ENCODE measurements at regions not wholly inside any gene's neighbourhood (a gene's known extent, or its start where the extent isn't known, plus 50 kb on each side); places are given as distances from the start of the nearest gene placed in this dataset.

DNA sequence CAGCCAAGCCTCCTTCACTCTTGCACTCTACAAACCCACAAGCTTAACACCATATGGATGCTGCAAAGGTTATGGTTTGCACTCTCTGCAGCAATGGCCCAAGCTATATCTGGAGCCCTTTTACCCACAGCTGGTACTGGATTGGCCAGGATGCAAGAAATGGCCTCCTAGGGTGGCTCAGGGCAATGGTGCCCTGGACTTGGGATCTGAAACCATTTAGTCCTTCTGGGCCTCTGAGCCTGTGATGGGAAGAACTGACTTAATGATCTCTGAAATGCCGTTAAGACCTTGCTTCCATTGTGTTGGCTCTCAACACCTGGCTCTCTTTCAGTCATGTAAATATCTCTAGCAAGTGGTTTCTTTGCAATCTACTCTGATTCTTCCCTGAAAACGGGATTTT is 626.0 kb downstream of the KCTD8 start:
- Histone ChIP-seq H2AFZ (ENCODE audit: control insufficient read depth, low read length) (no peak overlapping the region), H3K27ac (ENCODE audit: control insufficient read depth, insufficient read depth, low read length) (no peak overlapping the region), H3K79me2 (ENCODE audit: control insufficient read depth, insufficient read depth, low read length) (no peaks in the 10 kb centered on the region), H3K9ac (ENCODE audit: control insufficient read depth, extremely low read depth, insufficient read depth, low read length) (no peak overlapping the region), H3K9me3 (ENCODE audit: control insufficient read depth, low read depth, low read length) (peaks cover 2% of the 10 kb centered on the region), H3K4me3 (ENCODE audit: control insufficient read depth in 2 of 3, extremely low read depth in 1 of 3, insufficient read depth in 2 of 3, low read depth in 1 of 3, low read length in 3 of 3) (no peak overlapping the region), H3K36me3 (ENCODE audit: control insufficient read depth in 2 of 2, extremely low read depth in 1 of 2, insufficient read depth in 2 of 2, low read length in 2 of 2) (no peaks in the 10 kb centered on the region), H3K27me3 (ENCODE audit: control insufficient read depth, extremely low read depth, insufficient read depth, low read length) (no peaks in the 10 kb centered on the region), H4K20me1 (ENCODE audit: control insufficient read depth, extremely low read depth, insufficient read depth, low read length) (no peaks in the 10 kb centered on the region), H3K4me2 (ENCODE audit: control insufficient read depth, extremely low read depth, insufficient read depth, low read depth, low read length) (no peak overlapping the region), H3K4me1 (ENCODE audit: control insufficient read depth, extremely low read depth, insufficient read depth, low read length) (no peaks in the 10 kb centered on the region), H3K9me1 (ENCODE audit: control insufficient read depth, extremely low read depth, insufficient read depth, low read length) (no peaks in the 10 kb centered on the region)
- DNase-seq (ENCODE audit: low read depth, low spot score) (no peak), FAIRE-seq (no peak)
- TF ChIP-seq EZH2 (IDR thresholded peaks at IDR 0.05; ENCODE audit: low read length) (no peak), CTCF (optimal IDR thresholded peaks at IDR 0.05 in 1 of 3, IDR thresholded peaks at IDR 0.05 in 1 of 3, conservative IDR thresholded peaks at IDR 0.05 in 1 of 3; ENCODE audit: extremely low read depth in 1 of 3, insufficient read depth in 2 of 3, low read length in 3 of 3) (no peak)
- dilution Hi-C loops (cut with MboI; ENCODE audit: extremely low pct_ligation_motif_present, low sequenced_read_pairs), result no loop called here

GRCh38 chr4:43835869-43836268 is 612.7 kb downstream of the KCTD8 start:
- H2AFZ ChIP-seq (ENCODE audit: control insufficient read depth, low read length), result no peak overlapping the region
- H4K20me1 ChIP-seq (ENCODE audit: control insufficient read depth, extremely low read depth, insufficient read depth, low read length), result no peaks in the 10 kb centered on the region
- dilution Hi-C loops (cut with MboI; ENCODE audit: extremely low pct_ligation_motif_present, low sequenced_read_pairs), result no loop called here
- TF ChIP-seq EZH2 (IDR thresholded peaks at IDR 0.05; ENCODE audit: low read length), result no peak
- no peak for TF ChIP-seq CTCF (optimal IDR thresholded peaks at IDR 0.05 in 1 of 3, IDR thresholded peaks at IDR 0.05 in 1 of 3, conservative IDR thresholded peaks at IDR 0.05 in 1 of 3; ENCODE audit: extremely low read depth in 1 of 3, insufficient read depth in 2 of 3, low read length in 3 of 3)
- no peaks in the 10 kb centered on the region for H3K9me1 ChIP-seq (ENCODE audit: control insufficient read depth, extremely low read depth, insufficient read depth, low read length)
- H3K9me3 ChIP-seq (ENCODE audit: control insufficient read depth, low read depth, low read length), result no peaks in the 10 kb centered on the region
- no peak overlapping the region for H3K4me2 ChIP-seq (ENCODE audit: control insufficient read depth, extremely low read depth, insufficient read depth, low read depth, low read length)
- DNase-seq (ENCODE audit: low read depth, low spot score), result no peak
- H3K4me3 ChIP-seq (ENCODE audit: control insufficient read depth in 2 of 3, extremely low read depth in 1 of 3, insufficient read depth in 2 of 3, low read depth in 1 of 3, low read length in 3 of 3), result no peak overlapping the region
- H3K27ac ChIP-seq (ENCODE audit: control insufficient read depth, insufficient read depth, low read length), result no peak overlapping the region
- H3K27me3 ChIP-seq (ENCODE audit: control insufficient read depth, extremely low read depth, insufficient read depth, low read length), result no peaks in the 10 kb centered on the region
- no peaks in the 10 kb centered on the region for H3K36me3 ChIP-seq (ENCODE audit: control insufficient read depth in 2 of 2, extremely low read depth in 1 of 2, insufficient read depth in 2 of 2, low read length in 2 of 2)
- no peak for FAIRE-seq
- H3K79me2 ChIP-seq (ENCODE audit: control insufficient read depth, insufficient read depth, low read length), result no peaks in the 10 kb centered on the region
- no peaks in the 10 kb centered on the region for H3K4me1 ChIP-seq (ENCODE audit: control insufficient read depth, extremely low read depth, insufficient read depth, low read length)
- no peak overlapping the region for H3K9ac ChIP-seq (ENCODE audit: control insufficient read depth, extremely low read depth, insufficient read depth, low read length)

Data from keratinocyte (primary cell).